ENCODE measurements at regions not wholly inside any gene's neighbourhood (a gene's known extent, or its start where the extent isn't known, plus 50 kb on each side); places are given as distances from the start of the nearest gene placed in this dataset.

DNA sequence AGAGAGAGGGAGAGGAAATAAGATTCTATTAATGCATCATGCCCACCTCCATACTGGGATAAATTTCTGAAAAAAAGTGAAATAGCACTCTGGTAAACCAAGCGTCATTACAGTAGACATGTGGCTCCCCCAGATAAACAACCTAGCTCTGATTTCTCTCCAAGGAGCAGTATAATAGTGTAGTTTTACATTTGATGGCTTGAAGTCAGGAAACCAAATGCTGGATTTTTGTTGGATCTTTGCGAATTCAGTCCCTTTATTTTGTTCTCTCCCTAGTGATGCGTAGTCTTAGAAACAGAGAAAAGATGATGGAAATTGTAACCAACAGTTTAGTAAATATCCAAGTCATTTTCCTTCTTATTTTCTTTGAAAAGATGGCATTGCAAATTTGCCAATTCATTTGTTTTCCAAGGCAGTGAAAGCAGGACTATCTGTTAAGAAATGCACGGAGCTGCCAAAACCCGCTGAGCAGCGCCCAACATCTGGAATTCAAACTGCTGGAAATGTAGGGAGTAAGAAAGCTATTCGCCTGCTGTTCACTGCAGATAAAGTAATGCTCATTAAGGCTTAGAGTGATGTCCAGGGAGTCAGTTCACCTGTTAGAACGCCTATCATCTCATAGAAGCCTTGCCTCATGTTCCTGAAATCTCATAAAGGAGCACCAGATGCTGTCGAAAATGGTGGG is 85.7 kb upstream of the DOK5 start:
- Histone ChIP-seq H3K9me1 (ENCODE audit: control insufficient read depth, extremely low read depth, insufficient read depth, low read length) (no peaks in the 10 kb centered on the region), H3K79me2 (ENCODE audit: control insufficient read depth, insufficient read depth, low read length) (no peaks in the 10 kb centered on the region), H4K20me1 (ENCODE audit: control insufficient read depth, extremely low read depth, insufficient read depth, low read length) (no peaks in the 10 kb centered on the region), H3K27me3 (ENCODE audit: control insufficient read depth, extremely low read depth, insufficient read depth, low read length) (no peaks in the 10 kb centered on the region), H3K36me3 (ENCODE audit: control insufficient read depth in 2 of 2, extremely low read depth in 1 of 2, insufficient read depth in 2 of 2, low read length in 2 of 2) (no peaks in the 10 kb centered on the region), H3K4me1 (ENCODE audit: control insufficient read depth, extremely low read depth, insufficient read depth, low read length) (no peaks in the 10 kb centered on the region), H3K27ac (ENCODE audit: control insufficient read depth, insufficient read depth, low read length) (no peak overlapping the region), H3K4me2 (ENCODE audit: control insufficient read depth, extremely low read depth, insufficient read depth, low read depth, low read length) (no peak overlapping the region), H3K9me3 (ENCODE audit: control insufficient read depth, low read depth, low read length) (no peaks in the 10 kb centered on the region), H2AFZ (ENCODE audit: control insufficient read depth, low read length) (no peak overlapping the region), H3K4me3 (ENCODE audit: control insufficient read depth in 2 of 3, extremely low read depth in 1 of 3, insufficient read depth in 2 of 3, low read depth in 1 of 3, low read length in 3 of 3) (no peak overlapping the region), H3K9ac (ENCODE audit: control insufficient read depth, extremely low read depth, insufficient read depth, low read length) (no peak overlapping the region)
- no peak for DNase-seq (ENCODE audit: low read depth, low spot score)
- TF ChIP-seq, protein P1, sequence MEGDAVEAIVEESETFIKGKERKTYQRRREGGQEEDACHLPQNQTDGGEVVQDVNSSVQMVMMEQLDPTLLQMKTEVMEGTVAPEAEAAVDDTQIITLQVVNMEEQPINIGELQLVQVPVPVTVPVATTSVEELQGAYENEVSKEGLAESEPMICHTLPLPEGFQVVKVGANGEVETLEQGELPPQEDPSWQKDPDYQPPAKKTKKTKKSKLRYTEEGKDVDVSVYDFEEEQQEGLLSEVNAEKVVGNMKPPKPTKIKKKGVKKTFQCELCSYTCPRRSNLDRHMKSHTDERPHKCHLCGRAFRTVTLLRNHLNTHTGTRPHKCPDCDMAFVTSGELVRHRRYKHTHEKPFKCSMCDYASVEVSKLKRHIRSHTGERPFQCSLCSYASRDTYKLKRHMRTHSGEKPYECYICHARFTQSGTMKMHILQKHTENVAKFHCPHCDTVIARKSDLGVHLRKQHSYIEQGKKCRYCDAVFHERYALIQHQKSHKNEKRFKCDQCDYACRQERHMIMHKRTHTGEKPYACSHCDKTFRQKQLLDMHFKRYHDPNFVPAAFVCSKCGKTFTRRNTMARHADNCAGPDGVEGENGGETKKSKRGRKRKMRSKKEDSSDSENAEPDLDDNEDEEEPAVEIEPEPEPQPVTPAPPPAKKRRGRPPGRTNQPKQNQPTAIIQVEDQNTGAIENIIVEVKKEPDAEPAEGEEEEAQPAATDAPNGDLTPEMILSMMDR (optimal IDR thresholded peaks at IDR 0.05 in 1 of 3, IDR thresholded peaks at IDR 0.05 in 1 of 3, conservative IDR thresholded peaks at IDR 0.05 in 1 of 3; ENCODE audit: extremely low read depth in 1 of 3, insufficient read depth in 2 of 3, low read length in 3 of 3): no peak
- no peak for TF ChIP-seq EZH2 (IDR thresholded peaks at IDR 0.05; ENCODE audit: low read length)
- FAIRE-seq: no peak
- dilution Hi-C loops (cut with MboI; ENCODE audit: extremely low pct_ligation_motif_present, low sequenced_read_pairs): no loop called here

DNA sequence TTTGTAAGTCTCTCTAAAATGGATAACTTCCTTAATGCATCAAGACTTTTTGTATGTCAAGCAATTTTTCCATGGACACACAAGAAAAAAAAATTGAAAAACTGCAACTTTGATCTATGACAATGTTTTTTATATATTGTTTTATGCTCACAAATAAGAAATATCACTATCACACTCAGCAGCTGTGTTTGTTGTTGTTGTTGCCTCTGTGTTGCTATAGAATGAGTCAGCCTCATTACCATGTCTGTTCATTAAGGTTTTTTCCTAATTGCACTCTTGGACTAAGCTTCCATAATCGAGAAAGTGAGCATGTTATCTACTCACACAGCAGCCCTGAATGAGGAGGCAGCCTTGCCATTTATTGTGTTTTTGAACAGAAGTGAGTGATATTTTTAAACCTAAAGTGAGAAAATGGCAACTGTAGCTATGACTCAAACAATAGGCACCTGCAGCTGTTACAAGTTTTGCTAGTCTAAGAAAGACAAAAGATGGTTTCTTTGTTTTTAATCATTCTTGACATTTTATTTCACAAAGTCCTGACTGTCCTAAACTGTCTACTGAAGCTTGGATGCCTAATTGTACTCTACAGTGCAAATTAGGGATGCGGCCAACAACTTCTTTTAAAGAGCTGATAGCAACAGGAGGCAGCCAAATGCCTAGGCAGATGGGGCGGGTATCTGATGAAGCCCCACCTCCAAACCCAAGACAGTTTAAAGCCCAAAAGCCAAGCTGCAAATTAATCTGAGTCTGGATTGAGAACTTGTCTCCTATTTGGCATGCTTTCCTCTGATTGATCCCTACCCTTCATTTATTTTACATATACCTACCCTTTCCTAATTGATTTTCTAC is 77.9 kb upstream of the DOK5 start:
- no peak for FAIRE-seq
- Histone ChIP-seq H4K20me1 (ENCODE audit: control insufficient read depth, extremely low read depth, insufficient read depth, low read length) (no peaks in the 10 kb centered on the region), H2AFZ (ENCODE audit: control insufficient read depth, low read length) (no peak overlapping the region)

More for the DNA sequence above, 77.9 kb upstream of the DOK5 start:
- Histone ChIP-seq H3K27me3 (ENCODE audit: control insufficient read depth, extremely low read depth, insufficient read depth, low read length) (no peaks in the 10 kb centered on the region), H3K36me3 (ENCODE audit: control insufficient read depth in 2 of 2, extremely low read depth in 1 of 2, insufficient read depth in 2 of 2, low read length in 2 of 2) (no peaks in the 10 kb centered on the region), H3K27ac (ENCODE audit: control insufficient read depth, insufficient read depth, low read length) (no peak overlapping the region), H3K79me2 (ENCODE audit: control insufficient read depth, insufficient read depth, low read length) (no peaks in the 10 kb centered on the region), H3K4me3 (ENCODE audit: control insufficient read depth in 2 of 3, extremely low read depth in 1 of 3, insufficient read depth in 2 of 3, low read depth in 1 of 3, low read length in 3 of 3) (no peak overlapping the region), H3K4me1 (ENCODE audit: control insufficient read depth, extremely low read depth, insufficient read depth, low read length) (no peaks in the 10 kb centered on the region), H3K9me1 (ENCODE audit: control insufficient read depth, extremely low read depth, insufficient read depth, low read length) (no peaks in the 10 kb centered on the region), H3K9me3 (ENCODE audit: control insufficient read depth, low read depth, low read length) (no peaks in the 10 kb centered on the region), H3K9ac (ENCODE audit: control insufficient read depth, extremely low read depth, insufficient read depth, low read length) (no peak overlapping the region), H3K4me2 (ENCODE audit: control insufficient read depth, extremely low read depth, insufficient read depth, low read depth, low read length) (no peak overlapping the region)
- DNase-seq (ENCODE audit: low read depth, low spot score): no peak
- dilution Hi-C loops (cut with MboI; ENCODE audit: extremely low pct_ligation_motif_present, low sequenced_read_pairs): no loop called here
- TF ChIP-seq, protein P1 (optimal IDR thresholded peaks at IDR 0.05 in 1 of 3, IDR thresholded peaks at IDR 0.05 in 1 of 3, conservative IDR thresholded peaks at IDR 0.05 in 1 of 3; ENCODE audit: extremely low read depth in 1 of 3, insufficient read depth in 2 of 3, low read length in 3 of 3): no peak
- no peak for TF ChIP-seq EZH2 (IDR thresholded peaks at IDR 0.05; ENCODE audit: low read length)

All from keratinocyte (primary cell).